ENCODE measurements at regions not wholly inside any gene's neighbourhood (a gene's known extent, or its start where the extent isn't known, plus 50 kb on each side); places are given as distances from the start of the nearest gene placed in this dataset.

- H3K4me1 Mint-ChIP-seq = peaks cover 7 to 11% of the 10 kb centered on the region in 2 donors
- no peaks in the 10 kb centered on the region for H3K27me3 ChIP-seq (ENCODE audit: control insufficient read depth, insufficient read depth, low read length)
- no peak overlapping the region for H3K27ac ChIP-seq (ENCODE audit: low read length)
- no peaks in the 10 kb centered on the region for H3K36me3 Mint-ChIP-seq
- H3K4me3 ChIP-seq (ENCODE audit: low read length) = no peak overlapping the region
- DNase-seq (no peak), ATAC-seq (no peak)
- H3K36me3 ChIP-seq (ENCODE audit: control insufficient read depth, insufficient read depth, low read length) = no peaks in the 10 kb centered on the region
- H3K9me3 ChIP-seq (ENCODE audit: control insufficient read depth, insufficient read depth, low read length) = no peaks in the 10 kb centered on the region
- H3K4me1 ChIP-seq (ENCODE audit: control insufficient read depth, insufficient read depth, low read length) = no peaks in the 10 kb centered on the region
- 73% methylated on average over 2 of the region's 3 CpGs for WGBS (ENCODE audit: insufficient coverage)
- H3K4me3 Mint-ChIP-seq = no peak overlapping the region
- no peak for TF ChIP-seq CTCF (IDR thresholded peaks at IDR 0.05)
- H3K27me3 Mint-ChIP-seq (ENCODE audit: low read depth in 2 of 2) = peaks cover 7 to 12% of the 10 kb centered on the region in 2 donors
- no peak overlapping the region for H3K27ac Mint-ChIP-seq
- intact Hi-C loops (cut with micrococcal nuclease) = no loop called here
- no peaks in the 10 kb centered on the region for H3K9me3 Mint-ChIP-seq
These were observed 128.1 kb upstream of the ZNF648 start for GRCh38 chr1:182189535-182190066.

- Histone ChIP-seq H3K4me3 (ENCODE audit: low read length) (no peak overlapping the region), H3K9me3 (ENCODE audit: control insufficient read depth, insufficient read depth, low read length) (no peaks in the 10 kb centered on the region), H3K27ac (ENCODE audit: low read length) (no peak overlapping the region), H3K27me3 (ENCODE audit: control insufficient read depth, insufficient read depth, low read length) (no peaks in the 10 kb centered on the region), H3K36me3 (ENCODE audit: control insufficient read depth, insufficient read depth, low read length) (no peaks in the 10 kb centered on the region), H3K4me1 (ENCODE audit: control insufficient read depth, insufficient read depth, low read length) (no peaks in the 10 kb centered on the region)
- ATAC-seq = no peak
- TF ChIP-seq CTCF (IDR thresholded peaks at IDR 0.05) = no peak
- WGBS (ENCODE audit: insufficient coverage) = 59% methylated on average over 3 of the region's 3 CpGs
- no peaks in the 10 kb centered on the region for H3K36me3 Mint-ChIP-seq
- no peaks in the 10 kb centered on the region for H3K9me3 Mint-ChIP-seq
- H3K4me1 Mint-ChIP-seq = no peaks in the 10 kb centered on the region
- intact Hi-C loops (cut with micrococcal nuclease) = no loop called here
- H3K4me3 Mint-ChIP-seq = no peak overlapping the region
- peaks cover 10 to 23% of the 10 kb centered on the region in 2 donors for H3K27me3 Mint-ChIP-seq (ENCODE audit: low read depth in 2 of 2)
- no peak for DNase-seq
- no peak overlapping the region for H3K27ac Mint-ChIP-seq
These were observed 125.2 kb upstream of the ZNF648 start for GRCh38 chr1:182186757-182187146.

- Mint-ChIP-seq H3K4me3 (no peak overlapping the region), H3K4me1 (no peaks in the 10 kb centered on the region), H3K27ac (no peak overlapping the region), H3K36me3 (no peaks in the 10 kb centered on the region), H3K27me3 (ENCODE audit: low read depth in 2 of 2) (peaks cover 10 to 28% of the 10 kb centered on the region in 2 donors), H3K9me3 (no peaks in the 10 kb centered on the region)
- WGBS (ENCODE audit: insufficient coverage) = 90% methylated on average over 1 of the region's 2 CpGs
- Histone ChIP-seq H3K27ac (ENCODE audit: low read length) (no peak overlapping the region), H3K36me3 (ENCODE audit: control insufficient read depth, insufficient read depth, low read length) (no peaks in the 10 kb centered on the region), H3K4me1 (ENCODE audit: control insufficient read depth, insufficient read depth, low read length) (no peaks in the 10 kb centered on the region), H3K9me3 (ENCODE audit: control insufficient read depth, insufficient read depth, low read length) (no peaks in the 10 kb centered on the region), H3K4me3 (ENCODE audit: low read length) (no peak overlapping the region), H3K27me3 (ENCODE audit: control insufficient read depth, insufficient read depth, low read length) (no peaks in the 10 kb centered on the region)
- ATAC-seq = no peak
- no peak for DNase-seq
- no peak for TF ChIP-seq CTCF (IDR thresholded peaks at IDR 0.05)
- intact Hi-C loops (cut with micrococcal nuclease) = no loop called here
These were observed 124.6 kb upstream of the ZNF648 start for GRCh38 chr1:182185842-182186756.
